HS-5 (cell line): ENCODE measurements at regions not wholly inside any gene's neighbourhood (a gene's known extent, or its start where the extent isn't known, plus 50 kb on each side); places are given as distances from the start of the nearest gene placed in this dataset.
A peak's percentile ranks its signal among the peaks of the same experiment; 100 is the strongest.
"Not testable (repeated sequence)": the region's sequence is repeated elsewhere in the genome, so short reads cannot be mapped to it uniquely, and the experiment has no call there.

Experiments used
- DNase-seq: peaks from one replicate; pipeline ENCODE4 v3.0.0-alpha.2; 2012; ENCODE audit warnings: low read depth

- no peak for DNase-seq
These were observed 474.2 kb upstream of the CHRM3 start for GRCh38 chr1:238912148-238912547.

- not testable (repeated sequence) for DNase-seq
These were observed 483.6 kb upstream of the CHRM3 start for GRCh38 chr1:238902752-238903151.

GRCh38 chr1:238900334-238900865, 486.0 kb upstream of the CHRM3 start:
- no peak for DNase-seq

GRCh38 chr1:238898856-238899255, 487.5 kb upstream of the CHRM3 start:
- DNase-seq: no peak

- DNase-seq: no peak
These were observed 490.5 kb upstream of the CHRM3 start for GRCh38 chr1:238895911-238896310.

GRCh38 chr1:238892612-238893011, 493.8 kb upstream of the CHRM3 start:
- DNase-seq: peak; percentile 45

- DNase-seq: no peak
These were observed 524.9 kb upstream of the CHRM3 start for GRCh38 chr1:238861342-238862066.

- no peak for DNase-seq
These were observed 552.4 kb upstream of the CHRM3 start for GRCh38 chr1:238833919-238834318.

GRCh38 chr1:238832106-238832505, 554.3 kb upstream of the CHRM3 start:
- no peak for DNase-seq

GRCh38 chr1:238830036-238830611, 556.2 kb upstream of the CHRM3 start:
- no peak for DNase-seq

GRCh38 chr1:238826891-238827290, 559.5 kb upstream of the CHRM3 start:
- no peak for DNase-seq

- no peak for DNase-seq
These were observed 563.0 kb upstream of the CHRM3 start for GRCh38 chr1:238823416-238823815.

GRCh38 chr1:238811211-238811879, 575.0 kb upstream of the CHRM3 start:
- DNase-seq: peak; percentile 51

- no peak for DNase-seq
These were observed 595.5 kb upstream of the CHRM3 start for GRCh38 chr1:238790882-238791281.

- no peak for DNase-seq
These were observed 596.3 kb upstream of the CHRM3 start for GRCh38 chr1:238789916-238790667.

- DNase-seq: no peak
These were observed 598.9 kb upstream of the CHRM3 start for GRCh38 chr1:238787471-238787870.

GRCh38 chr1:238783633-238784032, 602.7 kb upstream of the CHRM3 start:
- no peak for DNase-seq

- DNase-seq: no peak
These were observed 606.7 kb upstream of the CHRM3 start for GRCh38 chr1:238779716-238780115.

GRCh38 chr1:238778113-238778512, 608.3 kb upstream of the CHRM3 start:
- DNase-seq: no peak

GRCh38 chr1:238777551-238777950, 608.8 kb upstream of the CHRM3 start:
- DNase-seq: peak; percentile 30

- peak; percentile 84 for DNase-seq
These were observed 610.2 kb upstream of the CHRM3 start for GRCh38 chr1:238776126-238776525.

GRCh38 chr1:238772322-238772721, 614.0 kb upstream of the CHRM3 start:
- DNase-seq: peak; percentile 67
